GM23338 (cell line): ENCODE measurements at regions not wholly inside any gene's neighbourhood (a gene's known extent, or its start where the extent isn't known, plus 50 kb on each side); places are given as distances from the start of the nearest gene placed in this dataset.

Experiments used
- ATAC-seq: fragments of 200-7000 bp; cut with Tn5 transposase; 3 replicates; pipeline ENCODE4 v1.9.1; 2020
- DNase-seq: peaks from one replicate; pipeline ENCODE4 v3.0.0-alpha.2; 2015; ENCODE audit warnings: low spot score
- H2AFZ ChIP-seq: fragments of 200-600 bp; sonication (generic); 2 replicates; pipeline ENCODE4 v1.8.0; 2016; ENCODE audit warnings: antibody characterized with exemption, mild to moderate bottlenecking, moderate library complexity
- H3F3A ChIP-seq: fragments of 200-600 bp; sonication (generic); replicated peaks from 2 replicates; pipeline ENCODE4 v1.8.0; 2017; ENCODE audit warnings: antibody characterized with exemption, mixed run types, low read depth
- H3K27ac ChIP-seq: fragments of 200-600 bp; sonication (generic); 2 replicates; pipeline ENCODE4 v1.6.1; 2016; ENCODE audit warnings: low read depth
- H3K27me3 ChIP-seq: fragments of 200-600 bp; sonication (generic); 2 replicates; pipeline ENCODE4 v1.8.0; 2016; ENCODE audit warnings: mild to moderate bottlenecking, mixed run types, moderate library complexity; ENCODE audit not compliant: insufficient read depth
- H3K36me3 ChIP-seq: fragments of 200-600 bp; sonication (generic); 2 replicates; pipeline ENCODE4 v1.8.0; 2016; ENCODE audit warnings: mild to moderate bottlenecking; ENCODE audit not compliant: insufficient read depth
- H3K4me1 ChIP-seq: fragments of 200-600 bp; sonication (generic); 2 replicates; pipeline ENCODE4 v1.8.0; 2016; ENCODE audit warnings: mild to moderate bottlenecking, moderate library complexity; ENCODE audit not compliant: insufficient read depth
- H3K4me2 ChIP-seq: fragments of 200-600 bp; sonication (generic); 2 replicates; pipeline ENCODE4 v1.7.1; 2017; ENCODE audit warnings: mixed run types
- H3K4me3 ChIP-seq: fragments of 200-600 bp; sonication (generic); 2 replicates; pipeline ENCODE4 v1.6.1; 2016; ENCODE audit warnings: mixed run types
- H3K79me2 ChIP-seq: fragments of 200-600 bp; sonication (generic); replicated peaks from 2 replicates; pipeline ENCODE4 v1.8.0; 2017; ENCODE audit warnings: mild to moderate bottlenecking; ENCODE audit not compliant: insufficient read depth
- H3K9me2 ChIP-seq: fragments of 200-600 bp; sonication (generic); 2 replicates; pipeline ENCODE4 v1.8.0; 2017; ENCODE audit not compliant: insufficient read depth
- H4K20me1 ChIP-seq: fragments of 200-600 bp; sonication (generic); replicated peaks from 2 replicates; pipeline ENCODE4 v1.8.0; 2017; ENCODE audit warnings: mild to moderate bottlenecking; ENCODE audit not compliant: insufficient read depth
- H3K27ac Mint-ChIP-seq: 2 replicates; pipeline ENCODE4 v1.8.0; 2020; ENCODE audit warnings: inconsistent platforms, mild to moderate bottlenecking, moderate library complexity, mixed read lengths
- H3K27me3 Mint-ChIP-seq: 3 replicates; pipeline ENCODE4 v1.8.0; 2022; ENCODE audit warnings: low read depth, mild to moderate bottlenecking, moderate library complexity, mixed read lengths, inconsistent platforms; ENCODE audit not compliant: insufficient read depth, poor library complexity
- H3K36me3 Mint-ChIP-seq: 3 replicates; pipeline ENCODE4 v1.8.0; 2021; ENCODE audit warnings: low read depth, mild to moderate bottlenecking, inconsistent platforms, moderate library complexity, mixed read lengths
- H3K4me1 Mint-ChIP-seq: 3 replicates; pipeline ENCODE4 v1.8.0; 2020; ENCODE audit warnings: mild to moderate bottlenecking, inconsistent platforms, mixed read lengths
- H3K4me3 Mint-ChIP-seq: 3 replicates; pipeline ENCODE4 v1.8.0; 2021; ENCODE audit warnings: moderate library complexity, mild to moderate bottlenecking, inconsistent platforms, mixed read lengths
- H3K9me3 Mint-ChIP-seq: 3 replicates; pipeline ENCODE4 v1.8.0; 2020; ENCODE audit warnings: moderate library complexity, mild to moderate bottlenecking, inconsistent platforms, mixed read lengths
- CREB1 ChIP-seq: fragments of 250-450 bp; sonication (Bioruptor Pico); IDR thresholded peaks from 2 replicates; pipeline ENCODE4 v1.5.0; 2020; ENCODE audit warnings: low read depth, mild to moderate bottlenecking, moderate library complexity
- CTCF ChIP-seq, 2 experiments: fragments of 200-600 bp in 1 of 2; sonication (generic) in 1 of 2; conservative IDR thresholded peaks; 2 replicates each; pipeline versions ENCODE4 v1.5.1 to v1.6.1; 2016 to 2017; ENCODE audit warnings: antibody characterized with exemption in 2 of 2, low read depth in 2 of 2, mild to moderate bottlenecking in 2 of 2, moderate library complexity in 1 of 2
- ETS1 ChIP-seq: IDR thresholded peaks from 2 replicates; pipeline ENCODE4 v1.6.1; 2016; ENCODE audit warnings: antibody characterized with exemption
- EZH2 ChIP-seq: fragments of 200-600 bp; sonication (generic); IDR thresholded peaks from one replicate; pipeline ENCODE4 v1.8.0; 2017; ENCODE audit warnings: antibody characterized with exemption, mild to moderate bottlenecking, low read depth; ENCODE audit not compliant: unreplicated experiment
- EZH2phosphoT487 ChIP-seq: fragments of 200-600 bp; sonication (generic); IDR thresholded peaks from one replicate; pipeline ENCODE4 v1.8.1; 2018; ENCODE audit warnings: antibody characterized with exemption; ENCODE audit not compliant: unreplicated experiment
- JUNB ChIP-seq: IDR thresholded peaks from one replicate; pipeline ENCODE4 v1.6.1; 2016; ENCODE audit warnings: antibody characterized with exemption; ENCODE audit not compliant: unreplicated experiment
- NANOG ChIP-seq: IDR thresholded peaks from 2 replicates; pipeline ENCODE4 v1.6.1; 2016; ENCODE audit warnings: antibody characterized with exemption, borderline replicate concordance
- POLR2AphosphoS5 ChIP-seq: IDR thresholded peaks from 2 replicates; pipeline ENCODE4 v1.6.1; 2016; ENCODE audit warnings: antibody characterized with exemption, low read depth
- STAT1 ChIP-seq: IDR thresholded peaks from one replicate; pipeline ENCODE4 v1.6.1; 2016; ENCODE audit warnings: antibody characterized with exemption; ENCODE audit not compliant: unreplicated experiment
- ZNF114 ChIP-seq: fragments of 250-450 bp; sonication (Bioruptor Pico); IDR thresholded peaks from 2 replicates; pipeline ENCODE4 v1.5.0; 2020; ENCODE audit warnings: mild to moderate bottlenecking, moderate library complexity
- ZNF331 ChIP-seq: fragments of 250-450 bp; sonication (Bioruptor Pico); IDR thresholded peaks from 2 replicates; pipeline ENCODE4 v1.5.0; 2020; ENCODE audit warnings: low read depth, mild to moderate bottlenecking, moderate library complexity
- ZNF462 ChIP-seq: fragments of 250-450 bp; sonication (Bioruptor Pico); IDR thresholded peaks from 2 replicates; pipeline ENCODE4 v1.5.0; 2020; ENCODE audit warnings: mild to moderate bottlenecking, moderate library complexity

- H3K27me3 Mint-ChIP-seq = no peaks in the 10 kb centered on the region
These were observed 61.2 kb upstream of the CAMK2D start for GRCh38 chr4:113822555-113823290.

GRCh38 chr4:113821856-113822255, 60.3 kb upstream of the CAMK2D start:
- Histone ChIP-seq H3K36me3 (no peaks in the 10 kb centered on the region), H3K9me2 (no peaks in the 10 kb centered on the region), H3K4me3 (no peak overlapping the region), H3F3A (no peaks in the 10 kb centered on the region), H4K20me1 (no peaks in the 10 kb centered on the region), H3K27ac (no peak overlapping the region), H3K79me2 (no peaks in the 10 kb centered on the region), H3K4me2 (no peak overlapping the region), H3K4me1 (no peaks in the 10 kb centered on the region), H2AFZ (no peak overlapping the region), H3K27me3 (no peaks in the 10 kb centered on the region)
- Mint-ChIP-seq H3K9me3 (no peaks in the 10 kb centered on the region), H3K36me3 (no peaks in the 10 kb centered on the region), H3K4me1 (no peaks in the 10 kb centered on the region; the same call in 2 of the 3 replicates), H3K4me3 (no peak overlapping the region), H3K27ac (no peak overlapping the region), H3K27me3 (no peaks in the 10 kb centered on the region)
- ATAC-seq = no peak
- DNase-seq = no peak
- TF ChIP-seq POLR2AphosphoS5 (no peak), ZNF331 (CRISPR knock-in tag) (no peak), EZH2phosphoT487 (no peak), CTCF (conservative IDR thresholded peaks at IDR 0.05; ENCODE audit: low read depth in 2 of 2) (no peak), JUNB (no peak), EZH2 (no peak), ZNF462 (no peak), CREB1 (CRISPR knock-in tag) (no peak), ETS1 (no peak), NANOG (no peak), ZNF114 (CRISPR knock-in tag) (no peak), STAT1 (no peak)

More at GRCh38 chr4:113822555-113823290, 61.2 kb upstream of the CAMK2D start:
- no peak overlapping the region for H2AFZ ChIP-seq
- no peaks in the 10 kb centered on the region for H3K36me3 ChIP-seq
- no peak for ATAC-seq
- no peak for DNase-seq
- Mint-ChIP-seq H3K27ac (no peak overlapping the region), H3K4me3 (no peak overlapping the region), H3K36me3 (no peaks in the 10 kb centered on the region), H3K4me1 (no peaks in the 10 kb centered on the region; the same call in 2 of the 3 replicates), H3K9me3 (no peaks in the 10 kb centered on the region)
- H3K4me1 ChIP-seq = no peaks in the 10 kb centered on the region
- H3K27me3 ChIP-seq = no peaks in the 10 kb centered on the region
- no peaks in the 10 kb centered on the region for H4K20me1 ChIP-seq
- H3K27ac ChIP-seq = no peak overlapping the region
- no peak overlapping the region for H3K4me3 ChIP-seq
- H3K79me2 ChIP-seq = no peaks in the 10 kb centered on the region
- TF ChIP-seq ZNF331 (CRISPR knock-in tag) (no peak), STAT1 (no peak)
- H3K9me2 ChIP-seq = no peaks in the 10 kb centered on the region
- H3K4me2 ChIP-seq = no peak overlapping the region
- H3F3A ChIP-seq = no peaks in the 10 kb centered on the region
